H1 (cell line): ENCODE measurements at regions not wholly inside any gene's neighbourhood (a gene's known extent, or its start where the extent isn't known, plus 50 kb on each side); places are given as distances from the start of the nearest gene placed in this dataset.

Source experiments
- HDAC2 ChIP-seq, 2 experiments: fragments of 300-600 bp in 1 of 2; sonication (generic) in 1 of 2; IDR thresholded peaks; 2 replicates each; pipeline ENCODE4 v1.6.1; 2011 to 2012; ENCODE audit warnings: low read depth in 2 of 2, low read length in 2 of 2, mild to moderate bottlenecking in 2 of 2, moderate library complexity in 2 of 2, borderline replicate concordance in 1 of 2, inconsistent platforms in 1 of 2
- KDM5A ChIP-seq: fragments of 200-600 bp; IDR thresholded peaks from 2 replicates; pipeline ENCODE4 v1.7.1; 2012; ENCODE audit warnings: mild to moderate bottlenecking, low read length, inconsistent platforms, mixed read lengths
- MAFK ChIP-seq: IDR thresholded peaks from 2 replicates; pipeline ENCODE4 v1.6.1; 2012; ENCODE audit warnings: low read depth, mild to moderate bottlenecking, improper control_type of control experiment, low read length
- POLR2A ChIP-seq, 2 experiments: IDR thresholded peaks; 1 replicate in 1 of 2; 2 replicates in 1 of 2; pipeline ENCODE4 v1.6.1; 2011; ENCODE audit warnings: low read depth in 2 of 2, low read length in 2 of 2, mild to moderate bottlenecking in 2 of 2; ENCODE audit errors: control extremely low read depth in 1 of 2

- TF ChIP-seq KDM5A (no peak), POLR2A (IDR thresholded peaks at IDR 0.05; ENCODE audit: control extremely low read depth in 1 of 2, low read depth in 2 of 2, low read length in 2 of 2) (no peak), HDAC2 (IDR thresholded peaks at IDR 0.05; ENCODE audit: borderline replicate concordance in 1 of 2, low read depth in 2 of 2, low read length in 2 of 2) (no peak), MAFK (no peak)
- TF ChIP-seq, all 59 proteins: peak for 0
These were observed 54.5 kb downstream of the CLDN34 start (continued) for GRCh38 chrX:10021461-10022272.
